ENCODE measurements at regions not wholly inside any gene's neighbourhood (a gene's known extent, or its start where the extent isn't known, plus 50 kb on each side); places are given as distances from the start of the nearest gene placed in this dataset.

DNA sequence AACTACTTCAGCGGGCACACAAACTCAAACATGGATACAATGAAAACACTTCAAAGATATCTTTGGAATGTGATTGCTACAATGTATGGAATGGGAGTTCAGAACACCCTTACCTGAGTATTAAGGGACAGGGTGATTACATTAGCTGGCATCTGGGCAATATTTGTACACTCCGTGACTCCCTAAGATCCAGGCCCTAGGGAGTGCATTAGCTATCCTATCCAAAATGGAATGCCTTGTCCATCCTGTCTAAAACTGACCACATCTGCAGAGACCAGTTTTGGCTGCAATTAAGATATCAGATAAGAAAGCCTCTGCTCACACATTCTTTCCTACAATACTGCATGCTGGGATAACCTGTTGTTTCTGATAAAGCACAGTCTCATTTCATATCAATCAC, 176.6 kb upstream of the EMCN start:
- TF ChIP-seq POLR2A (IDR thresholded peaks at IDR 0.05; ENCODE audit: low read depth, low read length) (no peak), POLR2AphosphoS5 (IDR thresholded peaks at IDR 0.05; ENCODE audit: low read depth, low read length) (no peak)

All from GM12892 (cell line).